NCI-H345 (cell line): ENCODE measurements at regions not wholly inside any gene's neighbourhood (a gene's known extent, or its start where the extent isn't known, plus 50 kb on each side); places are given as distances from the start of the nearest gene placed in this dataset.
"Not testable (repeated sequence)": the region's sequence is repeated elsewhere in the genome, so short reads cannot be mapped to it uniquely, and the experiment has no call there.

ENCODE experiments used
- DNase-seq: peaks from one replicate; lab custom pipeline; 2025; lab: John Stamatoyannopoulos, UW

DNA sequence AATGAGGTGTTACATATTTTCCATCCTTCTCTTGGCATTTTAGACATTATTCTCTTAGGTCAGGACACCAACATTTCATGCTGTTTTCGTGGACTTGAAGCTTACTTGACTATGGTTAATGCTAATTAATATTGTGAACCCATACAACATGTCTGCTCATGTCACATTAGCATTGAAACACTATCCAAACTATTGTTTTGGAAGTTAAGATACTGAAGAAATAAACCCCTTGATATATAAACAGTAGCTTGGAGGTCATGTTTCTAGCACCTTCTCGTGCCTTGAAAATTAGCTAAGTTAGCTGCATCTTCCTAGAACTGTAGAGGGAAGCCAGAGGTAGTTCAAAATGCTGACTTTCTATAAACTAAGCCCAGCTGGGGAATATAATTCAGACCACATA, 288.8 kb downstream of the LTN1 start:
- DNase-seq: no peak

GRCh38 chr21:28699596-28700259, 292.9 kb downstream of the LTN1 start:
- no peak for DNase-seq

DNA sequence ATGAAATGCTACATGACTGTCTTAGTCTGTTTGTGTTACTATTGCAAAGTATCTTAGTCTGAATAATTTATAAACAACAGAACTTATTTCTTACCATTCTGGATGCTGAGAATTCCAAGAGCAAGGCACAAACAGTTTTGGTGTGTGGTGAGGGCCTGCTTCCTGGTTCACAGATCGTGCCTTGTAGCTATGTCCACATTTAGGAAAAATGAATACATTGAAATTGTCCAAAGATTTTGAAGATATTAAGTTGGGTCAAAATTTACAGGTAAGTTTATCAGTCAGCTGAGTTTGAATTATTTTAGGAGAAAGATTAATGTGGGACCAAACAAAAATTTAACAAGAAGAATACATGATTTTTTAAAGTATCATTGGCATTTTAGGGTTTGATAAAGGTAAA, 293.5 kb downstream of the LTN1 start:
- DNase-seq: no peak

DNA sequence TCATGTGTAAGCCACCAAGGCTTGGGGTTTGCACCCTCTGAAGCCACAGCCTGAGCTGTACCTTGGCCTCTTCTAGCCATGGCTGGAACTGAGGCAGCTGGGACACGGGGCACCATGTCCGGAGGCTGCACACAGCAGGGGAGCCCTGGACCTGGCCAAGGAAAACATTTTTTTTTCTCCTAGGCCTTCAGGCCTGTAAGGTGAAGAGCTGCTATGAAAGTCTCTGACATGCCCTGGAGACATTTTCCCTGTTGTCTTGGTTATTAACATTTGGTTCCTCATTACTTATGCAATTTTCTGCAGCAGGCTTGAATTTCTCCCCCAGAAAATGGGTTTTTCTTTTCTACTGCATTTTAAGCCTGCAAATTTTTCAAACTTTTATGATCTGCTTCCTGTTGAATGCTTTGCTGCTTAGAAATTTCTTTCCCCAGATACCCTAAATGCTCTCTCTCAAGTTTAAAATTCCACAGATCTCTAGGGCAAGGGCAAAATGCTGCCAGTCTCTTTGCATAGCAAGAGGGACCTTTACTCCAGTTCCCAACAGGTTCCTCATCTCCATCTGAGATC, 295.8 kb downstream of the LTN1 start:
- DNase-seq: no peak

DNA sequence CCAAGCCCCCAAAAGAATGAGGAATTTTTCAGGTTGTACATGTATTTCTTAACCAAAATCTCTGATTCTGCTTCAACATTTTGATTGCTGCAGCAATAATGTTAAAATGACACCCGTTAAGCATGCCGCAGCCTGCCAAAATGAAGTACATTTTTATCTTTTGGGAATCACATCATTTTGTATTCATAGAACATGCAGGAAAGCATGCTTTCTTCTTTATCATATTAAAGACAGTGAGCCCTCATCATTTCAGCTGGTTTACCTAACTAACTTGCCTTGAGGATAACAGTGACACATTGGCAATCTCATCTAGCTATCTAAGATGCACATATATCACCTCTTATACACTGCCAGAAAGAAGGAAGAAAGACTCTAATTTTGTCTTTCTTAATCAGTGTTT, 299.2 kb downstream of the LTN1 start:
- no peak for DNase-seq

- DNase-seq: no peak
Observed at GRCh38 chr21:28690196-28690595, 302.5 kb downstream of the LTN1 start.

DNA sequence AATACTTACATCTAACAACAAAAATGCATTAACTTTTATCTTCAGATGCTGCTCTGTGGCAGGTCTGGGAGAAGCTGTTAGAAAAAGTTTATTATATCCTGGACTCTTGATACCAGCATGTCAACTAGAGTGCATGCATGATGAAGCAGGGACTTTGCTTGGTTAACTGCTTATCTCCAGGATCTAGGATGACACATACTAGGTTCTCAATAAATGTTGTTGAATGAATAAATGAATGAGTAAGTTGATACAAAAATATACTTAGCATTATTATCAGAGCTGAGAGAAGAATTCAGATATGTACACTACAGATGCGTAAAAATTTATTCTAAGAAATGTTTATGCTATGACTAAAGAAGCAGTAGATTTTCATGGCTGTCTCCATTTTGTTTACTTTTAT, 304.3 kb downstream of the LTN1 start:
- no peak for DNase-seq

- DNase-seq: no peak
Observed at GRCh38 chr21:28687586-28687985, 305.1 kb downstream of the LTN1 start.

DNA sequence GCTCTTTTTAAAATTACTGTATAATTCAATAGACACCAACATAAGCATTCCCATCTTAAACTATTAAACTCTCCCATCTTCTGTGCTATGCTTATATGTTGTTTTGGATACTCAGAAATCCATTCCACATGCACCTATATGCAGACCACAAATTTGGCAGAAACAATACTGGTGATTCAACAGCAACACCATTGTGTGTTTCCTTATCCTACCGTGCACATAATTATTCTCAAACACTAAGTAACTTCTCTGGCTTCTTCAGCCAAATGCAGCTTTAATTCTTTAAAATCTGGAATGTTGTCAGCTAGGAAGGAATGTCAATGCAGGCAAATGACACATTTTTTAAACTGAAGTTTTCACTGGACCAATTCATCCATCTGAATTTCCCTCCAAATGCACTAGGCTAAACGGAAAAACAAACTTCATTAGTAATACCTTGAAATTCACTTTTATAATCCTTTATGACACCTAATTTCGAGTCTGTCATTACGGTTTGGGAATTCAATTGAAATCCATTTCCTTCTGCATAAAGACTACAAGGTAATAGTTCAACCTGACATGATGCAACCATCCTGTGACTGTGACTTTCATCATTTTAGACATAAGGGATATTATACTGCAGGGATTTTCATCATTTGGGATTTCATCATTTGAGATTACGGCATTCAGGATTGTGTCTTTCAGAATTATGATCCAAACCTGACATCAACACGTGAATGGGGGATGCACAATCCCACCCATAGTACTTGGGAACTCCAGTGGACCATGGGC, 308.5 kb downstream of the LTN1 start:
- DNase-seq: no peak

GRCh38 chr21:28682884-28683283, 309.8 kb downstream of the LTN1 start:
- not testable (repeated sequence) for DNase-seq

DNA sequence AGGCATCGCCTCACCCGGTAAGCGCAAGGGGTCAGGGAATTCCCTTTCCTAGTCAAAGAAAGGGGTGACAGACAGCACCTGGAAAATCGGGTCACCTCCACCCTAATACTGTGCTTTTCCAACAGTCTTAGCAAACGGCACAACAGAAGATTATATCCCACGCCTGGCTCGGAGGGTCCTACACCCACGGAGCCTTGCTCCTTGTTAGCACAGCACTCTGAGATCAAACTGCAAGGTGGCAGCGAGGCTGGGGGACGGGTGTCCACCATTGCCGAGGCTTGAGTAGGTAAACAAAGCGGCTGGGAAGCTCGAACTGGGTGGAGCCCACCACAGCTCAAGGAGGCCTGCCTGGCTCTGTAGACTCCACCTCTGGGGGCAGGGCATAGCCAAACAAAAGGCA, 315.6 kb downstream of the LTN1 start:
- DNase-seq: not testable (repeated sequence)

- no peak for DNase-seq
Observed at GRCh38 chr21:28675331-28676041, 317.2 kb downstream of the LTN1 start.

GRCh38 chr21:28674763-28675162, 317.9 kb downstream of the LTN1 start:
- DNase-seq: no peak

DNA sequence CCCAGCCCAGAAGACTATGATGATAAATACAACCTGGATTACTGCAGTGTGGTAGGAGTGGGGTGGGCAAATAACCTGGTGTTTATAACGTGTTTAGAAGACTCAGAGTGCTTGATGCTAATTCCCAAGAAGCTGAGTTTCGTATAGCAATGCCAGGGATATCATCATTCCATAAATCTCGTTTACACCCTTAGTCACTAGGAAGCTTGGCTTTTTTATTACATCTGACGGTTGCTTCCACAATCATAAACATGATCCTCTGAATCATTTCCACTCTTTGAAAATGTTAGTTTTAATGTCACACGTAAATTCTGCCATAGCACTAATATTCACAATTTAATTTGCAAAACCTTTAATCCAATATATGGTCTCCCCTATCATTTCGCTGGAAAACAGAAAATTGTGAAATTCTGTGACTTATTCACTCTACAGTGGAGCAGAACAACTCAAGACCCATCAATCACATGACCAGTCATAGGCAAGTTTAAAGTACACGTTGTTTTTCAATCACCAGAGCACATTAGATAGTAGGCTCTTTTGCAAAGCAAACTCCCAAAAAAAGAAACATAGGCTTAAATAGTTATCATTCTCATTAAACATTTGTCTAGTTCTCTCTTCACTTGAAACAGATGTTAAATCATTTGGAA, 321.0 kb downstream of the LTN1 start:
- DNase-seq: no peak

DNA sequence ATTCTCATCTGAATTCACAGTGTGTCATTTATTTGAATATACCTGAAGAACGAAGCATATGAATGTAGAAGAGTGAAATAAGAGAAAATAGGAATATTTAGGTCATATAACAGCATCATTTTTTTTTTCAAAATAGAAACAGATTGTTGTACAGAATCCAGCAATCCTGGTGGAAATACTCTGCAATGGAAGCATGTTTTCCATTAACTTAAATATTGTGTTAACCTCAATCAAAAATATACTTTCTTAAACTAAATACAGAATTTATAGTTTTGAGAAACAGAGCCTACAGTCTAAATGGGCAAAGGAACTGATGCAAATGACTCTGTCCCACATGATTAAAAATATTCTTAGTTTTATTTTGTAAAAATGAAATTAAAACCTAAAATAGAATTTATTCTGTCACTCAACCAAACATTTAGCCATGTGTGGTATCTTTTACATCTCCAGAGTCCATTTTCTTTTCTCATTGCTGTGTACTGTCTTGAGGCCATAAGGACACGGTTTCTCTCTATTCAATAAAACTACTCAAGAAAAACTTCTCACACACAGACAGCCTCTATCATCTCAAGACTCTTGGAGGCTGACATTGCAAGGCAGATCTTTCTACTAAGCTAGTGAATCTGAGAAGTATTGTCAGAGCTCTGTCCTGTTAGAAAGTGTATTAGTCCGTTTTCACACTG, 322.6 kb downstream of the LTN1 start:
- no peak for DNase-seq

DNA sequence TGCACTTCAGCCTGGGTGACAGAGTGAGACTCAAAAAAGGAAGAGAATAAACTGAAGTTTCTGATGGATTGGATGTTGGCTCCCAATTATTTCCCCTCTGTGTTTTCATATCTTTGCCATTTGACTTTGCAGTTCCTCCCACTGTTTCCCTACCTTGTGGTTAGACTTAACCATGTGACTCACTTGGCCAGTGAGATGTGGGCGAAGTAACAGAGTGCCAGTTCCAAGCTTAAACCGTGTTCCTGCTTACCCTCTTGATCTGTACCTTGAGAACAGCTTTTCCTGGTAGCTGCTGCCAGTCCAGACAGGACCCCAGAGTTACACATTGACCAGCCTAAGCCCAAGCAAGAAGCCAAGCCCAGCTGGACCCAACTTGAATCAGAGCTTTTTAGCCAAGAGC, 323.4 kb downstream of the LTN1 start:
- no peak for DNase-seq

DNA sequence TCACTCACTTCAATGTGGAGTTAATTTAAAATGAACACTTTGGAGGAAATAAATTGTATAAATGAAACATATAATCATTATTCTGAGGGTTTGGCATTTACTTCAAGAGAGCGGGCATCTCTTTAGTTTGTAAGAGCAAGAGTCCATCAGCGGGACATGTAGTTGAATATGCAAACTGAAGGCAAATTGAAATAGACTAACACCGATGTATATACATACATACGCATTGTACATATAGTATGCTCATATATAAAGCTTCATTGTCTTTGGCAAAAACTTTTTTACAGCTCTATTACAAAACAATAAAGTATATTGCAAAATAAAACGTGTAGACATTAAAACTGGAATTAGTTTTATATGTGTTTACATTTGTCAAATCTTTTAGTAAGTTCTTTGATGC, 328.9 kb downstream of the LTN1 start:
- DNase-seq: no peak

GRCh38 chr21:28663111-28663693, 329.5 kb downstream of the LTN1 start:
- no peak for DNase-seq

GRCh38 chr21:28657566-28657965, 335.1 kb downstream of the LTN1 start:
- no peak for DNase-seq

DNA sequence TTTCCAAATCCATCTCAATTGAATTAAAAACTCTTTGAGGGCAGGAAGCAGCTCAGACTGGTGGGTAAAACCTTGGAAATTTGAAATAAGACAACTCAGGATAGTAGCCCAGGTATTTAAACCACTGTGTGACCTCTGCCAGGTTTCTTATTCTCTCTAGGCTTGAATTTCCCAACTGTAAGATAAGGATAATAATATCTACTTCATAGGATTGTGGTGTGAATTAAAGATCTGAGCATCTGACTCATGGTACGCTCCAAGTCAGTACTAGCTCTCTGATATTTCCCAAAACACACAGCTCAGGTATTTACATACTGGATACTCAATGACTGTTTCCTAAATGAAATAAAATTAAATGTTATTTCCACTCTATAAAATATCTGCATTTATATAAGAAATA, 337.2 kb downstream of the LTN1 start:
- DNase-seq: no peak

- DNase-seq: no peak
Observed at GRCh38 chr21:28654406-28654805, 338.3 kb downstream of the LTN1 start.
